ENCODE measurements at regions not wholly inside any gene's neighbourhood (a gene's known extent, or its start where the extent isn't known, plus 50 kb on each side); places are given as distances from the start of the nearest gene placed in this dataset.

- H3K27ac ChIP-seq (replicated peaks; ENCODE audit: low read length) = no peak overlapping the region
- H4K91ac ChIP-seq (ENCODE audit: low read depth, low read length, poor library complexity) = no peak overlapping the region
- no peak overlapping the region for H3K4me3 ChIP-seq (ENCODE audit: low read length in 2 of 2)
- no peak overlapping the region for H2BK15ac ChIP-seq (ENCODE audit: low read length)
- WGBS, 2 donors (ENCODE audit: extremely low coverage in 2 of 2, insufficient read length in 2 of 2, insufficient replicate concordance in 1 of 2) = no CpG with 5 or more reads among the region's 6 CpGs
- no peaks in the 10 kb centered on the region for H3K27me3 ChIP-seq (ENCODE audit: control insufficient read depth in 3 of 3, insufficient read depth in 3 of 3, low read depth in 1 of 3, low read length in 3 of 3)
- H3K23ac ChIP-seq (ENCODE audit: low read depth, low read length, poor library complexity) = no peak overlapping the region
- no peak overlapping the region for H4K8ac ChIP-seq (ENCODE audit: low read depth, low read length)
- no peak overlapping the region for H2BK5ac ChIP-seq (ENCODE audit: low read length)
- H3K4ac ChIP-seq (ENCODE audit: low read length) = no peak overlapping the region
- H2AFZ ChIP-seq (ENCODE audit: low read length) = no peak overlapping the region
- no peaks in the 10 kb centered on the region for H3K79me1 ChIP-seq (ENCODE audit: low read depth, low read length)
- no peak for DNase-seq (ENCODE audit: low spot score)
- H2BK120ac ChIP-seq (ENCODE audit: low read depth, low read length) = no peak overlapping the region
- H3K14ac ChIP-seq (ENCODE audit: low read length) = no peak overlapping the region
- no peaks in the 10 kb centered on the region for H3K4me1 ChIP-seq (ENCODE audit: control insufficient read depth in 2 of 2, insufficient read depth in 1 of 2, low read depth in 1 of 2, low read length in 2 of 2)
- H2AK5ac ChIP-seq (ENCODE audit: low read depth, low read length) = no peak overlapping the region
- H3K36me3 ChIP-seq (replicated peaks in 1 of 2; ENCODE audit: control insufficient read depth in 2 of 2, insufficient read depth in 2 of 2, low read length in 2 of 2) = no peaks in the 10 kb centered on the region
- no peak overlapping the region for H3K4me2 ChIP-seq (ENCODE audit: insufficient read depth, low read length, poor library complexity, severe bottlenecking)
- no peak overlapping the region for H3K18ac ChIP-seq (ENCODE audit: low read length)
- no peak overlapping the region for H2BK12ac ChIP-seq (ENCODE audit: low read length)
- no peak overlapping the region for H3K9ac ChIP-seq (ENCODE audit: low read depth, low read length, poor library complexity)
- H3K9me3 ChIP-seq (replicated peaks in 1 of 2; ENCODE audit: control insufficient read depth in 2 of 2, insufficient read depth in 1 of 2, low read depth in 1 of 2, low read length in 2 of 2) = no peaks in the 10 kb centered on the region
Observed at GRCh38 chr11:91394073-91394726, 830.4 kb upstream of the FAT3 start.

GRCh38 chr11:91382946-91383345 is 841.7 kb upstream of the FAT3 start:
- Histone ChIP-seq H3K4me1 (ENCODE audit: control insufficient read depth in 2 of 2, insufficient read depth in 1 of 2, low read depth in 1 of 2, low read length in 2 of 2) (no peaks in the 10 kb centered on the region), H3K4ac (ENCODE audit: low read length) (no peak overlapping the region), H3K36me3 (replicated peaks in 1 of 2; ENCODE audit: control insufficient read depth in 2 of 2, insufficient read depth in 2 of 2, low read length in 2 of 2) (no peaks in the 10 kb centered on the region), H2BK5ac (ENCODE audit: low read length) (no peak overlapping the region), H2AFZ (ENCODE audit: low read length) (no peak overlapping the region), H3K4me2 (ENCODE audit: insufficient read depth, low read length, poor library complexity, severe bottlenecking) (no peak overlapping the region), H2BK12ac (ENCODE audit: low read length) (no peak overlapping the region), H3K23ac (ENCODE audit: low read depth, low read length, poor library complexity) (no peak overlapping the region), H3K27me3 (ENCODE audit: control insufficient read depth in 3 of 3, insufficient read depth in 3 of 3, low read depth in 1 of 3, low read length in 3 of 3) (no peaks in the 10 kb centered on the region), H2AK5ac (ENCODE audit: low read depth, low read length) (no peak overlapping the region), H3K4me3 (ENCODE audit: low read length in 2 of 2) (no peak overlapping the region), H3K9ac (ENCODE audit: low read depth, low read length, poor library complexity) (no peak overlapping the region), H3K27ac (replicated peaks; ENCODE audit: low read length) (no peak overlapping the region), H3K18ac (ENCODE audit: low read length) (no peak overlapping the region), H4K91ac (ENCODE audit: low read depth, low read length, poor library complexity) (no peak overlapping the region), H3K79me1 (ENCODE audit: low read depth, low read length) (no peaks in the 10 kb centered on the region), H2BK15ac (ENCODE audit: low read length) (no peak overlapping the region), H3K9me3 (replicated peaks in 1 of 2; ENCODE audit: control insufficient read depth in 2 of 2, insufficient read depth in 1 of 2, low read depth in 1 of 2, low read length in 2 of 2) (no peaks in the 10 kb centered on the region), H3K14ac (ENCODE audit: low read length) (no peak overlapping the region), H4K8ac (ENCODE audit: low read depth, low read length) (no peak overlapping the region), H2BK120ac (ENCODE audit: low read depth, low read length) (no peak overlapping the region)
- no CpG with 5 or more reads among the region's 2 CpGs for WGBS, 2 donors (ENCODE audit: extremely low coverage in 2 of 2, insufficient read length in 2 of 2, insufficient replicate concordance in 1 of 2)
- DNase-seq (ENCODE audit: low spot score) = no peak

GRCh38 chr11:91374794-91375193 is 849.8 kb upstream of the FAT3 start:
- Histone ChIP-seq H3K9ac (ENCODE audit: low read depth, low read length, poor library complexity) (no peak overlapping the region), H2AFZ (ENCODE audit: low read length) (no peak overlapping the region), H3K36me3 (replicated peaks in 1 of 2; ENCODE audit: control insufficient read depth in 2 of 2, insufficient read depth in 2 of 2, low read length in 2 of 2) (no peaks in the 10 kb centered on the region), H2BK15ac (ENCODE audit: low read length) (no peak overlapping the region), H3K23ac (ENCODE audit: low read depth, low read length, poor library complexity) (no peak overlapping the region), H3K4me2 (ENCODE audit: insufficient read depth, low read length, poor library complexity, severe bottlenecking) (no peak overlapping the region), H2BK120ac (ENCODE audit: low read depth, low read length) (no peak overlapping the region), H2AK5ac (ENCODE audit: low read depth, low read length) (no peak overlapping the region), H3K4ac (ENCODE audit: low read length) (no peak overlapping the region), H4K91ac (ENCODE audit: low read depth, low read length, poor library complexity) (no peak overlapping the region), H3K4me1 (ENCODE audit: control insufficient read depth in 2 of 2, insufficient read depth in 1 of 2, low read depth in 1 of 2, low read length in 2 of 2) (no peaks in the 10 kb centered on the region), H3K79me1 (ENCODE audit: low read depth, low read length) (no peaks in the 10 kb centered on the region), H4K8ac (ENCODE audit: low read depth, low read length) (no peak overlapping the region), H3K27me3 (ENCODE audit: control insufficient read depth in 3 of 3, insufficient read depth in 3 of 3, low read depth in 1 of 3, low read length in 3 of 3) (no peaks in the 10 kb centered on the region), H3K14ac (ENCODE audit: low read length) (no peak overlapping the region), H3K18ac (ENCODE audit: low read length) (no peak overlapping the region), H2BK12ac (ENCODE audit: low read length) (no peak overlapping the region), H3K9me3 (replicated peaks in 1 of 2; ENCODE audit: control insufficient read depth in 2 of 2, insufficient read depth in 1 of 2, low read depth in 1 of 2, low read length in 2 of 2) (no peaks in the 10 kb centered on the region), H3K4me3 (ENCODE audit: low read length in 2 of 2) (no peak overlapping the region), H3K27ac (replicated peaks; ENCODE audit: low read length) (no peak overlapping the region), H2BK5ac (ENCODE audit: low read length) (no peak overlapping the region)
- no CpG with 5 or more reads among the region's 2 CpGs for WGBS, 2 donors (ENCODE audit: extremely low coverage in 2 of 2, insufficient read length in 2 of 2, insufficient replicate concordance in 1 of 2)
- no peak for DNase-seq (ENCODE audit: low spot score)

GRCh38 chr11:91373497-91373896 is 851.1 kb upstream of the FAT3 start:
- Histone ChIP-seq H3K36me3 (replicated peaks in 1 of 2; ENCODE audit: control insufficient read depth in 2 of 2, insufficient read depth in 2 of 2, low read length in 2 of 2) (no peaks in the 10 kb centered on the region), H3K14ac (ENCODE audit: low read length) (no peak overlapping the region), H2AK5ac (ENCODE audit: low read depth, low read length) (no peak overlapping the region), H2AFZ (ENCODE audit: low read length) (no peak overlapping the region), H3K4me2 (ENCODE audit: insufficient read depth, low read length, poor library complexity, severe bottlenecking) (no peak overlapping the region), H3K4ac (ENCODE audit: low read length) (no peak overlapping the region), H2BK5ac (ENCODE audit: low read length) (no peak overlapping the region), H4K8ac (ENCODE audit: low read depth, low read length) (no peak overlapping the region), H3K27me3 (ENCODE audit: control insufficient read depth in 3 of 3, insufficient read depth in 3 of 3, low read depth in 1 of 3, low read length in 3 of 3) (no peaks in the 10 kb centered on the region), H3K9ac (ENCODE audit: low read depth, low read length, poor library complexity) (no peak overlapping the region), H3K23ac (ENCODE audit: low read depth, low read length, poor library complexity) (no peak overlapping the region), H4K91ac (ENCODE audit: low read depth, low read length, poor library complexity) (no peak overlapping the region), H3K4me1 (ENCODE audit: control insufficient read depth in 2 of 2, insufficient read depth in 1 of 2, low read depth in 1 of 2, low read length in 2 of 2) (no peaks in the 10 kb centered on the region), H2BK15ac (ENCODE audit: low read length) (no peak overlapping the region), H3K9me3 (replicated peaks in 1 of 2; ENCODE audit: control insufficient read depth in 2 of 2, insufficient read depth in 1 of 2, low read depth in 1 of 2, low read length in 2 of 2) (no peaks in the 10 kb centered on the region), H2BK12ac (ENCODE audit: low read length) (no peak overlapping the region), H3K79me1 (ENCODE audit: low read depth, low read length) (no peaks in the 10 kb centered on the region), H3K27ac (replicated peaks; ENCODE audit: low read length) (no peak overlapping the region), H3K4me3 (ENCODE audit: low read length in 2 of 2) (no peak overlapping the region), H3K18ac (ENCODE audit: low read length) (no peak overlapping the region), H2BK120ac (ENCODE audit: low read depth, low read length) (no peak overlapping the region)
- WGBS, 2 donors (ENCODE audit: extremely low coverage in 2 of 2, insufficient read length in 2 of 2, insufficient replicate concordance in 1 of 2) = no CpG with 5 or more reads among the region's 4 CpGs
- DNase-seq (ENCODE audit: low spot score) = no peak
